Suprapubic skin (tissue), 4 donors: ENCODE measurements at regions not wholly inside any gene's neighbourhood (a gene's known extent, or its start where the extent isn't known, plus 50 kb on each side); places are given as distances from the start of the nearest gene placed in this dataset.

Experiments
- CTCF ChIP-seq, 2 donors: fragments of 200-600 bp in 1 of 2; fragments of 450-650 bp in 1 of 2; sonication (generic) in 1 of 2; IDR thresholded peaks; one replicate each; pipeline ENCODE4 v1.5.1; 2016 to 2019; ENCODE audit warnings: antibody characterized with exemption in 2 of 2, mild to moderate bottlenecking in 1 of 2, moderate library complexity in 1 of 2
- EP300 ChIP-seq: sonication (generic); formaldehyde crosslinking; IDR thresholded peaks from one replicate; pipeline ENCODE4 v1.6.1; 2017; ENCODE audit warnings: antibody characterized with exemption
- POLR2A ChIP-seq, 2 donors: fragments of 450-650 bp; IDR thresholded peaks; one replicate each; pipeline ENCODE4 v1.6.1; 2017; ENCODE audit warnings: antibody characterized with exemption in 2 of 2, mild to moderate bottlenecking in 2 of 2, moderate library complexity in 2 of 2
- POLR2AphosphoS5 ChIP-seq, 3 donors: sonication (generic); formaldehyde crosslinking; IDR thresholded peaks; one replicate each; pipeline ENCODE4 v1.6.1; 2017; ENCODE audit warnings: antibody characterized with exemption in 3 of 3

GRCh38 chr7:46210467-46210866, 289.4 kb upstream of the IGFBP3 start:
- TF ChIP-seq CTCF (IDR thresholded peaks at IDR 0.05) = no peak
- TF ChIP-seq POLR2A (IDR thresholded peaks at IDR 0.05) = no peak
- TF ChIP-seq POLR2AphosphoS5 (IDR thresholded peaks at IDR 0.05) = no peak
- no peak for TF ChIP-seq EP300
